HEK293 (cell line): ENCODE measurements at regions not wholly inside any gene's neighbourhood (a gene's known extent, or its start where the extent isn't known, plus 50 kb on each side); places are given as distances from the start of the nearest gene placed in this dataset.
"Not testable (repeated sequence)": the region's sequence is repeated elsewhere in the genome, so short reads cannot be mapped to it uniquely, and the experiment has no call there.

Experiments
- CTCF ChIA-PET: fragments of 350-600 bp; formaldehyde crosslinking; extraction: SDS; loops from one replicate; lab custom pipeline; 2021; ENCODE audit warnings: antibody characterized with exemption; lab: Yijun Ruan, JAX
- POLR2A ChIA-PET: fragments of 300-600 bp; formaldehyde crosslinking; extraction: SDS; loops from one replicate; lab custom pipeline; 2020; ENCODE audit warnings: antibody characterized with exemption, inconsistent platforms; lab: Yijun Ruan, JAX
- H3K27ac ChIP-seq: fragments of 200-500 bp; sonication (Bioruptor generic); 2 replicates; pipeline ENCODE4 v1.5.1; 2014; ENCODE audit warnings: low read depth, low read length, control low read depth, inconsistent platforms; ENCODE audit errors: extremely low read depth
- H3K36me3 ChIP-seq, 2 experiments: fragments of 200-500 bp in 1 of 2; sonication (Bioruptor generic) in 1 of 2; 1 replicate in 1 of 2; 2 replicates in 1 of 2; pipeline ENCODE4 v1.5.1; 2014 to 2017; ENCODE audit warnings: inconsistent platforms in 2 of 2, low read length in 2 of 2; ENCODE audit not compliant: control insufficient read depth in 2 of 2, insufficient read depth in 1 of 2
- H3K4me1 ChIP-seq: fragments of 200-500 bp; sonication (Bioruptor generic); 2 replicates; pipeline ENCODE4 v1.5.1; 2014; ENCODE audit warnings: mild to moderate bottlenecking, low read length, inconsistent platforms; ENCODE audit not compliant: control insufficient read depth, insufficient read depth
- H3K4me3 ChIP-seq: 2 replicates; pipeline ENCODE4 v1.5.1; 2011; ENCODE audit warnings: low read depth, mild to moderate bottlenecking, control low read depth, low read length, moderate library complexity
- H3K9me3 ChIP-seq: fragments of 200-500 bp; sonication (Bioruptor generic); 2 replicates; pipeline ENCODE4 v1.5.1; 2014; ENCODE audit warnings: low read depth, low read length, inconsistent platforms; ENCODE audit not compliant: control insufficient read depth, insufficient read depth
- GLIS1 ChIP-seq: fragments of 450-650 bp; formaldehyde crosslinking; IDR thresholded peaks from 2 replicates; pipeline ENCODE4 v1.5.1; 2016; ENCODE audit warnings: missing biosample characterization, missing genetic modification characterization
- HOXA7 ChIP-seq: sonication (generic); formaldehyde crosslinking; IDR thresholded peaks from 2 replicates; pipeline ENCODE4 v1.8.1; 2022; ENCODE audit warnings: missing genetic modification reagents, borderline replicate concordance
- KLF1 ChIP-seq: fragments of 450-650 bp; formaldehyde crosslinking; IDR thresholded peaks from 2 replicates; pipeline ENCODE4 v1.5.1; 2016; ENCODE audit warnings: missing biosample characterization, missing genetic modification characterization
- KLF17 ChIP-seq: fragments of 450-650 bp; formaldehyde crosslinking; IDR thresholded peaks from 2 replicates; pipeline ENCODE4 v1.5.1; 2016; ENCODE audit warnings: missing biosample characterization, missing genetic modification characterization
- KLF8 ChIP-seq: fragments of 450-650 bp; formaldehyde crosslinking; IDR thresholded peaks from 2 replicates; pipeline ENCODE4 v1.5.1; 2016; ENCODE audit warnings: missing biosample characterization, missing genetic modification characterization
- SP2 ChIP-seq: fragments of 450-650 bp; formaldehyde crosslinking; IDR thresholded peaks from 2 replicates; pipeline ENCODE4 v1.5.1; 2016; ENCODE audit warnings: missing biosample characterization, missing genetic modification characterization
- SP7 ChIP-seq: fragments of 450-650 bp; formaldehyde crosslinking; IDR thresholded peaks from 2 replicates; pipeline ENCODE4 v1.5.1; 2016; ENCODE audit warnings: missing biosample characterization, missing genetic modification characterization
- ZBTB20 ChIP-seq: fragments of 450-650 bp; formaldehyde crosslinking; IDR thresholded peaks from 2 replicates; pipeline ENCODE4 v1.5.1; 2016; ENCODE audit warnings: missing biosample characterization, missing genetic modification characterization
- ZBTB21 ChIP-seq: fragments of 450-650 bp; formaldehyde crosslinking; IDR thresholded peaks from 2 replicates; pipeline ENCODE4 v1.5.1; 2017; ENCODE audit warnings: missing biosample characterization, missing genetic modification characterization
- ZFP69B ChIP-seq: fragments of 450-650 bp; formaldehyde crosslinking; IDR thresholded peaks from 2 replicates; pipeline ENCODE4 v1.5.1; 2016; ENCODE audit warnings: missing biosample characterization, missing genetic modification characterization
- ZNF112 ChIP-seq: fragments of 450-650 bp; formaldehyde crosslinking; IDR thresholded peaks from 2 replicates; pipeline ENCODE4 v1.5.0; 2017; ENCODE audit warnings: missing biosample characterization, missing genetic modification characterization
- ZNF133 ChIP-seq: fragments of 450-650 bp; formaldehyde crosslinking; IDR thresholded peaks from 2 replicates; pipeline ENCODE4 v1.5.1; 2016; ENCODE audit warnings: missing biosample characterization, missing genetic modification characterization
- ZNF19 ChIP-seq: fragments of 450-650 bp; formaldehyde crosslinking; IDR thresholded peaks from 2 replicates; pipeline ENCODE4; 2016; ENCODE audit warnings: missing biosample characterization, missing genetic modification characterization, low read depth
- ZNF280C ChIP-seq: fragments of 450-650 bp; formaldehyde crosslinking; IDR thresholded peaks from 2 replicates; pipeline ENCODE4 v1.5.1; 2016; ENCODE audit warnings: missing biosample characterization, missing genetic modification characterization
- ZNF302 ChIP-seq: fragments of 450-650 bp; formaldehyde crosslinking; IDR thresholded peaks from 2 replicates; pipeline ENCODE4 v1.5.1; 2016; ENCODE audit warnings: missing biosample characterization, missing genetic modification characterization, low read depth
- ZNF48 ChIP-seq: fragments of 450-650 bp; formaldehyde crosslinking; IDR thresholded peaks from 2 replicates; pipeline ENCODE4 v1.5.1; 2016; ENCODE audit warnings: missing biosample characterization, missing genetic modification characterization
- ZNF544 ChIP-seq: fragments of 450-650 bp; formaldehyde crosslinking; IDR thresholded peaks from 2 replicates; pipeline ENCODE4 v1.5.0; 2017; ENCODE audit warnings: missing biosample characterization, missing genetic modification characterization
- ZNF548 ChIP-seq: fragments of 450-650 bp; formaldehyde crosslinking; IDR thresholded peaks from 2 replicates; pipeline ENCODE4 v1.5.1; 2016; ENCODE audit warnings: missing biosample characterization, missing genetic modification characterization
- ZNF596 ChIP-seq: fragments of 450-650 bp; IDR thresholded peaks from 2 replicates; pipeline ENCODE4 v1.5.0; 2018; ENCODE audit warnings: missing biosample characterization, mild to moderate bottlenecking, missing genetic modification characterization, moderate library complexity
- ZNF768 ChIP-seq: fragments of 450-650 bp; formaldehyde crosslinking; IDR thresholded peaks from 2 replicates; pipeline ENCODE4 v1.5.1; 2018; ENCODE audit warnings: missing biosample characterization, mild to moderate bottlenecking, missing genetic modification characterization
- ZNF785 ChIP-seq: fragments of 450-650 bp; formaldehyde crosslinking; IDR thresholded peaks from 2 replicates; pipeline ENCODE4 v1.5.1; 2016; ENCODE audit warnings: missing biosample characterization, missing genetic modification characterization
- ZNF792 ChIP-seq: fragments of 450-650 bp; formaldehyde crosslinking; IDR thresholded peaks from 2 replicates; pipeline ENCODE4 v1.5.1; 2016; ENCODE audit warnings: missing biosample characterization, missing genetic modification characterization
- TF ChIP-seq, protein P1 (sequence below): fragments of 450-650 bp; formaldehyde crosslinking; IDR thresholded peaks from 2 replicates; pipeline ENCODE4 v1.5.1; 2016; ENCODE audit warnings: missing biosample characterization, missing genetic modification characterization, low read depth

DNA sequence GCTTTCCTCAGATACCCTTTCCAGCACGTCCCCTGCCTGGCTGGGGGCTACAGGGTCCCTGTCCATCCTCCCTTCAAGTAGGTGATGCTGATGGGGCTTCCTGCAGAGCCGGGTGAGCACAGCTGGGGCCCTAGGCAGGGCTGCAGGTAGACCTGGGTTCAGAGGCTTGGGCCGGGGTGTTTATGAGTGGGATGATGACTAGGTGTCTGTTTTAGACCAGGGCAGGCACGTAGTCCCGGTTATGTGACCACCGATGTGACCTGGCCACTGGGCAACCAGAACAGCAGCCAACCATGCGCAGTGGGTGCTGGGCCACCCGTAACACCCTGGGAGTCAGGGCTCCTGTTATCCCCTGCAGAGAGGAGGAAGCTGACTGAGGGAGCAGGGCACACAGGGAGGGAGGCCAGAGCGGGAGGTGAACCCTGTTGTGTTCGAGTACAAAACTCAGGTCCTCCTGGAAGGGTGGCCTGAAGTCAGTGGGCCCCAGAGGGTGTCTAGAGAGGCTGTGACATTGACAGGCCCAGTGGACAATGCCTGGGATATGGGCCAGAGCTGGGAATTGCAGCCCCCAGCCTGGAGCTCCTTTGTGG, 101.6 kb downstream of the PLXNA1 start:
- no peaks in the 10 kb centered on the region for H3K4me1 ChIP-seq
- no peak overlapping the region for H3K27ac ChIP-seq
- no peaks in the 10 kb centered on the region for H3K36me3 ChIP-seq
- ChIA-PET POLR2A (no interaction called here), CTCF (no interaction called here)
- H3K9me3 ChIP-seq, result no peaks in the 10 kb centered on the region
- TF ChIP-seq GLIS1 (tag by site-specific recombination) (0 out of 2 replicates have a peak, but pooled peaks have one; percentile 10), ZBTB20 (tag by site-specific recombination) (no peak)
- H3K4me3 ChIP-seq, result no peak overlapping the region

- ChIA-PET POLR2A (no interaction called here), CTCF (no interaction called here)
- TF ChIP-seq ZNF768 (tag by site-specific recombination), result no peak
- TF ChIP-seq ZNF48 (tag by site-specific recombination), result no peak
- TF ChIP-seq SP7 (tag by site-specific recombination), result no peak
- TF ChIP-seq ZNF785, result no peak
- TF ChIP-seq, protein P1, sequence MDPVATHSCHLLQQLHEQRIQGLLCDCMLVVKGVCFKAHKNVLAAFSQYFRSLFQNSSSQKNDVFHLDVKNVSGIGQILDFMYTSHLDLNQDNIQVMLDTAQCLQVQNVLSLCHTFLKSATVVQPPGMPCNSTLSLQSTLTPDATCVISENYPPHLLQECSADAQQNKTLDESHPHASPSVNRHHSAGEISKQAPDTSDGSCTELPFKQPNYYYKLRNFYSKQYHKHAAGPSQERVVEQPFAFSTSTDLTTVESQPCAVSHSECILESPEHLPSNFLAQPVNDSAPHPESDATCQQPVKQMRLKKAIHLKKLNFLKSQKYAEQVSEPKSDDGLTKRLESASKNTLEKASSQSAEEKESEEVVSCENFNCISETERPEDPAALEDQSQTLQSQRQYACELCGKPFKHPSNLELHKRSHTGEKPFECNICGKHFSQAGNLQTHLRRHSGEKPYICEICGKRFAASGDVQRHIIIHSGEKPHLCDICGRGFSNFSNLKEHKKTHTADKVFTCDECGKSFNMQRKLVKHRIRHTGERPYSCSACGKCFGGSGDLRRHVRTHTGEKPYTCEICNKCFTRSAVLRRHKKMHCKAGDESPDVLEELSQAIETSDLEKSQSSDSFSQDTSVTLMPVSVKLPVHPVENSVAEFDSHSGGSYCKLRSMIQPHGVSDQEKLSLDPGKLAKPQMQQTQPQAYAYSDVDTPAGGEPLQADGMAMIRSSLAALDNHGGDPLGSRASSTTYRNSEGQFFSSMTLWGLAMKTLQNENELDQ (tag by site-specific recombination), result no peak
- TF ChIP-seq SP2 (tag by site-specific recombination), result no peak
- TF ChIP-seq ZBTB21 (tag by site-specific recombination), result no peak
- no peaks in the 10 kb centered on the region for H3K4me1 ChIP-seq
- no peak overlapping the region for H3K4me3 ChIP-seq
- no peaks in the 10 kb centered on the region for H3K9me3 ChIP-seq
- H3K27ac ChIP-seq, result no peak overlapping the region
- H3K36me3 ChIP-seq, result no peaks in the 10 kb centered on the region
These were observed 102.7 kb downstream of the PLXNA1 start for GRCh38 chr3:127085576-127085975.

DNA sequence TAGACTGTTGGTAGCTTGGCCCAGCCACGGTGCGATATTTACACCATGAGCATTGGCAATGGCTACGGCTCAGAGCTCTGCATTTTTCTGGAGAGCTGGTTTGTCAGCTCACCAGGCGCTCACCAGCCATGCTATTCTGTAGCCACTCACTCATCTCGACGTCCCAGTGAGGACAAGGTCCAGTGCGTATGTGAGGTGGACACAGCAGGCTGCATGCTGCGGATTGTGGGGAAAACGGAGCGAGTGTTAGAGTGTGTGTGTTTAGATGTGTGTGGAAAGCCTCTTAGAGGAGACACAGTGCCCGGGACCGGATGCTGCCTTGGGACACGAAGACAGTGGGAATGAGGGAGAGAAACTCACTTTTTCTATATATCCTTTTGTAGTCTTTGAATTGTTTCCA, 103.7 kb downstream of the PLXNA1 start:
- CTCF ChIA-PET, H3K27ac ChIP-seq, H3K36me3 ChIP-seq, H3K4me3 ChIP-seq, H3K9me3 ChIP-seq, POLR2A ChIA-PET, H3K4me1 ChIP-seq: not testable (repeated sequence)
- TF ChIP-seq ZNF112, result peak; percentile 50; the same call in 1 of the 2 replicates

- no peaks in the 10 kb centered on the region for H3K36me3 ChIP-seq
- H3K4me1 ChIP-seq, result no peaks in the 10 kb centered on the region
- TF ChIP-seq ZNF133 (tag by site-specific recombination) (no peak), ZNF792 (tag by site-specific recombination) (no peak), ZNF48 (tag by site-specific recombination) (no peak), KLF1 (tag by site-specific recombination) (no peak), HOXA7 (CRISPR knock-in tag) (no peak), ZNF596 (tag by site-specific recombination) (no peak), KLF17 (tag by site-specific recombination) (no peak), ZNF19 (tag by site-specific recombination) (no peak), ZBTB21 (tag by site-specific recombination) (no peak), ZNF302 (no peak), ZNF548 (tag by site-specific recombination) (no peak), ZNF280C (tag by site-specific recombination) (no peak), KLF8 (tag by site-specific recombination) (no peak), ZFP69B (tag by site-specific recombination) (no peak), ZNF544 (tag by site-specific recombination) (no peak)
- H3K27ac ChIP-seq, result no peak overlapping the region
- ChIA-PET POLR2A (no interaction called here), CTCF (no interaction called here)
- no peak overlapping the region for H3K4me3 ChIP-seq
- no peaks in the 10 kb centered on the region for H3K9me3 ChIP-seq
These were observed 104.5 kb downstream of the PLXNA1 start for GRCh38 chr3:127087441-127087840.
